GM21723 (cell line): ENCODE measurements at regions not wholly inside any gene's neighbourhood (a gene's known extent, or its start where the extent isn't known, plus 50 kb on each side); places are given as distances from the start of the nearest gene placed in this dataset.
A peak's percentile ranks its signal among the peaks of the same experiment; 100 is the strongest.
"Not testable (repeated sequence)": the region's sequence is repeated elsewhere in the genome, so short reads cannot be mapped to it uniquely, and the experiment has no call there.

ENCODE experiments used
- ATAC-seq: cut with Tn5 transposase; IDR thresholded peaks from one replicate; pipeline ENCODE4 v1.9.1; 2021; ENCODE audit warnings: mild to moderate bottlenecking, moderate library complexity; ENCODE audit not compliant: unreplicated experiment

DNA sequence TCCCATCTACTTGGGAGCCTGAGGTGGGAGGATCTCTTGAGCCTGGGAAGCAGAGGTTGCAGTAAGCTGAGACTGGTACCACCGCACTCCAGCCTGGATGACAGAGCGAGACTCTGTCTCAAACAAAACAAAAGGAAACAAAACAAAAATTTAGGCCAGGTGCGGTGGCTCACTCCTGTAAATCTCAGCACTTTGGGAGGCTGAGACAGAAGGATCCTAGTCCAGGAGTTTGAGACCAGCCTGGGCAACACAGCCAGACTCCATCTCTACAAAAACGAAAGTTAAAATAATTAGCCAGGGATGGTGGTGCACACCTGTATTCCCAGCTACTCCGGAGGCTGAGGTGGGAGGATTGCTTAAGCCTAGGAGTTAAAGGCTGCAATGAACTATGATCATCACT lies 183.2 kb upstream of the ZNF217 start:
- ATAC-seq = no peak

DNA sequence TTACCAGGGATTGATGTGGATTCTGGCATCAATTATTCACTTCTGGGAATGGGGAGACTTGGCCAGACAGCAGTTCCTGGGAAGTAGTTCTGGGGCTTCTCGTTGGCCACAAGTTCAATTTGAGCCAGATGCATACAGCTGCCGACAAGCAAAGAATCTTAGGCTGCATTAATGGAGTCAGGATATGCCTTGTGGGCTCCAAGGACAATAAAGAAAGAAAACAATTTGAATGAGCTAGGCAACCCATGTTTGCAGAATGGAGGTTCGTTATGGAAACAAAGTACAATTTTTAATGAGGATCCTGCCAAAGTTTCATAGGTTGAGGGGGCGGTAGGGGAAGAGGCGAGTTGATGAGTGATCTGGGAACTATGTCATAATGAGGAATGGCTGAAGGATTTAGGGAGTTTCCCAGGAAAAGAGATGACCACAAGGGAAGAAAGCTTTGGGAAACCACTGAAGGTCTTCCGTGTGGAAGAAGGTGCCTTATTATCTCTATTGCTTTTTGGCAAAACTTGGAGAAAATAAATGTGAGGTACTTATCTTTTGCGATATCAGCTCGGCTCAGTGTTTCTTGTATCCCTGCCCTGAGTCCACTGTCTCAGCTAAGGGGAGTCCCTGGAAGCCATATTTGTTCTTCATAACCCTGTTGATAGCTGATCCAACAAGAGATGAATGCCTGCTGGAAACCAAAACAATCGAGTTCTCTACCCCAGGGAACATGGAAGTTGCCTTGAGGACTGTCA lies 181.0 kb upstream of the ZNF217 start:
- no peak for ATAC-seq

DNA sequence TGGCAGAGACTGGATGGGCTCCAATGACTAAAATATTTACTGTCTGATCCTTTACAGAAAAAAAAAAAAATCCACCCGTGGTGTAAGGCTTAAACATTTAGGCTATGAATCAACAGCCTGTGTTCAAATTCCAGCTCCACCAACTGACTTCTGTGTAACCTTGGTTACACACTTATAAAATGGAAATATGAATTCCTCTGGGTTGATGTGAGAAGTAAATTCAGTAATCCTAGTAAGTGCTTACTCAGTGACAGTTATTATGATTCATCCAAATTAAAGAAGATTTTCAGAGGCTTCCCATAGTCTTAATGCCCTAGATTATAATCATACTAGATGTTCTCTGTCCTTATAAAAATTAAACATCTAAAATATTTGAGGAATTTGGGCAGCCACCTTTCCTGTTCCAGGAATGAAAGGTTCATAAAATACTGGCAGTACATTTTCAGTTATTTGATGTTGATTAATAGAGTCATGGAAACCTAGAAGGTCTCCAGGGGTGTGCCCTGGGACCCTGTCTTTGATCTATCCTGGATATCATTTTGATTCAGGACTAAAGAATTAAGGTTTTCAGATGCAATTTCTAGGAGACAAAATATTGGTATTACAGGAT lies 180.3 kb upstream of the ZNF217 start:
- ATAC-seq = no peak

DNA sequence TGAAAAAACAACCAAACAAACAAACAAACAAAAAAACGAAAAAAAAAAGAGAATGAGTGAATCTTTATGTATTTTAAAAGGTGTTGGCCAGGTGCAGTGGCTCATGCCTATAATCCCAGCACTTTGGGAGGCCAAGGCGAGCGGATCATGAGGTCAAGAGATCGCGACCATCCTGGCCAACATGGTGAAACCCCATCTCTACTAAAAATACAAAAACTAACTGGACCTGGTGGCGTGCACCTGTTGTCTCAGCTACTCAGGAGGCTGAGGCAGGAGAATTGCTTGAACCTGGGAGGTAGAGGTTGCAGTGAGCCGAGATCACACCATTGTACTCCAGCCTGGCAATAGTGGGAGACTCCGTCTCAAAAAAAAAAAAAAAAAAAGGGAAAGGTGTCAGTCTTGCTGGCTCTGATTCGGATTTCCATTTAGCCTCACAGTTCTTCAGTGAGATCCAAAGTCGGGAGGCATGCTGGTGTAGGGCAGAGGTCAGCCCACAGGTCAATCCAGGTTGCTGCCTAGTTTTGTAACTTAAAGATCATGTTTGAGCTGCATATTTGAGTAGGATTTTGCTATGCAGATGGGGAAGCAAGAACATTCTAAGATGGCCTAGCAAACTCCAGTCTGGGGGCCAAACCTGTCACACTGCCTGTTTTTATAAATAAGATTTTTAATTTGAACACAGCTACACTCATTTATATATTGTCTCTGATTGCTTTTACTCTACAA lies 179.6 kb upstream of the ZNF217 start:
- ATAC-seq = not testable (repeated sequence)

DNA sequence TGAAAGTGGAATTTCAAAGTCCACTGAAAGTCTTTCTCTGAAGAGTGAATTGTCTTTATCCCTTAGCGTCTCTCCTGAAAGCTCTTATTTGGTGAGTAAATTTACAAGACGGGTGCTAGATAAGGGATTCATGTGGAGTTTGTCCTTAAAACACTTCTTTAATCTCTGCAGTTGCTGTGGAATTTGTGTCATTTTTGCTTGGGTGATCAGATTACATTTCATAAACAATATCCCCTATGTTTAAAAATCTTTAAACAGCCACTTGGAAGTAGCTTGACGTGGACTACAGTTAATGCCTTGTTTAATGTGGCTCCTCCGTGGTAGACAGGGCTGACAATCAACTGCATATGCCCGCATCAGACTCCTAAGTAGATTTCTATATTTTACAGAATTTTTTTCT lies 175.4 kb upstream of the ZNF217 start:
- ATAC-seq = no peak

DNA sequence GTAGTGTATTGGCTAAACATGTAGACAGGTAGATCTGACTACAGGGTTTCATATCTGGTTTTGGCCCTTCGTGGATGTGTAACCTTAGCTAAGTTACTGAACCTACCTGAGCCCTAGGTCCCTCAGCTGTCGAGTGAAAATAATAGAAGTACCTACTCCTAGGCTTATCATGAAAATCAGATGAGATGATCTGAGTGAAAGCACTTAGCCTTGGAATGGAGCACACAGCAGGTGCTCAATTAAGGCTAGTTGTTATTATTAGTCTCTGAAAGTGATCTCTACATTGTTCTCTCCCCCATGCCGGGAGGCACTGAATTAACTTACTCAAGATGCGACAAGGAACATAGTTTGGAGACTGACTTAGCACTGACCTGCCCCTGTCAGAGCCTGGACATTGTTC lies 174.7 kb upstream of the ZNF217 start:
- no peak for ATAC-seq

DNA sequence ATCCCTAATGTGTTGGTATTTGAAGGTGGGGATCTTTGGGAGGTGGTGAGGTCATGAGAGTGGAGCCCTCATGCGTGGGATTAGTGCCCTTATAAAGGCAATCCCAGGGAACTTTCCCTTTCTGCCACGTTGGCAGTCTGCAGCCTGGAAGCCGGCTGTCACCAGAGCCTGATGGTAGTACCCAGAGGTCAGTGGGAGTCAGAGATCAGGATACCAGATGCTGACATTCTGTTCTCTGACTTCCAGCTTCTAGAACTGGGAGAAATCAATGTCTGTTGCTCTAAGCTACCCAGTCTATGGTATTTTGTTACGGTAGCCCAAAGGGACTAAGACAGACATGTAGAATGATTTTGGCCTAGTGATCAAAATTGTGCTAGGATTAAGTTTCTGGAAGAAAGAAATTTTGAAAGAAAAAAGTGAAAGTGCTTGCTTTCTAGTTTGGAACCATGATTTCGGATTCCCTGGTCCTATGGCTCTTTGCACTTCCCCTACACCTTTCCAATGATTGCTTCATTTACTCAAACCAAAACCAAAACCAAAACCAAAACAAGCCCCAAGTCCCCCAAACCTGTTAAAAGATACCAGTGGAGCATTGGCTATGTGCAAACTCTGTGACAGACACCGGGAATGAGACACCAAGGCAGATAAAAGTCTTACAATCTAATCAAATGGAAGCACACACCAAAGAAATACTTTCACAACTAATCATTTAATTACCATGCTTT lies 173.7 kb upstream of the ZNF217 start:
- no peak for ATAC-seq

DNA sequence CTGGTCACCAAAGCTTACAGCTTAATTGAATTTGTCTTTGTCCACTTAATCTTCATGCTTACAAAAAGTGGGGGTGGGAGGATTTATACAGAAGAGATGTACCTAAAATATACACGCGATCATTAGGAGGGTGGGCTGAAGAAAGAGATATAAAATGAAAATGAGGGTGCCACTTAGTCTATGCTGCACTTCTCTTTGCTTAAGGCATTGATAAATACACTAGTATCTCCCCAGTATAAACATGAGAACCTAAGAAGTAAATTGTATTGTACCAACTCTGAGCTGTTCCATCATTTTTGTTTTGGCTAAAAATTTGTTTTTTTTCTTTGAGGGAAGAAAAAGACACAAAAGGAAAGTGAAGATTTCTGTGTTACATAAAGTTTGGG lies 170.8 kb upstream of the ZNF217 start:
- no peak for ATAC-seq

DNA sequence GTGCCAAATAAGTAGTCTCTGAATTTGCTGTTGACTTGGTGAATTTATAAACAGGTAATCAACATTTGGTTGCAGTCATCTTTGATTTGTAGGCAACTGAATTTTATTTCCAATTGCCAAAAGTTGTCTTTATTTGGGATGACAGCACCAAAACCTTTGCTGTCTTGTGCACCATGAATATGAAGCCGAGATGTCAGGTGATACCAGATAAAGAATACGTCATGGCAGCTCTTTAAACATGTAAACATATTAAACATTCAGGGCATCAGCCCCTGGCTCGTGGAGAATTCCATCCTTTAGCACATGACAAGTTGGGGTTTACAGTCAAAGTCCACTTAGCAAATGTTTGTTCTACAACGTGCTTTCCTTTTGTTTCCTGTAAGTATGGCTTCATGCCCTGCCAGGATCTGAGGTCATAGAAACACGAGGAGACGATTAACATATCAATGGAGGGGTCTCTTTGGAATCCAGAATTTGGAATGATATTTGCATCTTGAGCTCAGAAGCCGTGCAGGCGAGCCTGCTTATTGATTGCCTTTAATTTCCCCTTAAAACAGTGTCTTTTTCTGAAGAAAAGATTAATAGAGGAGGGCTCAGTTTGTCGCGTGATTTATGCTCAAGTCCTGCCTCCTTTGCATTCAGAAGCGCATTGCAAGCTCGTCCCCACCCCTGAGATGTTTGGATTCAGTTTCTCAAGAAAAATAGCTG lies 170.2 kb upstream of the ZNF217 start:
- ATAC-seq = no peak

DNA sequence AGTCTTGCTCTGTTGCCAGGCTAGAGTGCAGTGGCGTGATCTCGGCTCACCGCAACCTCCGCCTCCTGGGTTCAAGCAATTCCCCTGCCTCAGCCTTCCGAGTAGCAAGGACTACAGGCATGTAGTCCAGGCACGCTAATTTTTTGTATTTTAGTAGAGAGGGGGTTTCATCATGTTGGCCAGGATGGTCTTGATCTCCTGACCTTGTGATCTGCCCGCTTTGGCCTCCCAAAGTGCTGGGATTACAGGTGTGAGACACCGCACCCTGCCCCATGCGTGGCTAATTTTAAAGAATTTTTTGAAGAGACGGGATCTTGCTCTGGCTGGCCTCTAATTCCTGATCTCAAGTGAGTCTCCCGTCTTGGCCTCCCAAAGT lies 168.8 kb upstream of the ZNF217 start:
- not testable (repeated sequence) for ATAC-seq

DNA sequence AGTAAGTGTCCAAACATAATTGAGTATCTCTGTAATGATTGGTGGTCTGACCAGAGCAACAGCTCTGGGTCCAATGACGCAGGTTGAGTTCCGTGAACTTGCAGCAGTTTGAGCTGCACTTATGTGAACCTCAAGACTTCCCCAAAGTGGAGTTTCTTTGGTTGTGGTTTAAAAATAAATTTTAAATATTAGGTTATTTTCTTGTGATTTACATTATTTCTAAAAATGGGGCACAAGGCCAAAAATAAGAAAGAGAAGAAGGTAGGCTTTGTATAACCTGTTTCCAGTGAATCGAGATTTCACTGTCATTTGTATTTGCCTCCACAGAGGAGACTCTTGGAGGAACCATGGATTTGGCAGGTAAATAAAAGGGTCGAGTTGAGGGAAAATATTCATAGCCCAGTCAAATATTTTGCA lies 166.4 kb upstream of the ZNF217 start:
- no peak for ATAC-seq

DNA sequence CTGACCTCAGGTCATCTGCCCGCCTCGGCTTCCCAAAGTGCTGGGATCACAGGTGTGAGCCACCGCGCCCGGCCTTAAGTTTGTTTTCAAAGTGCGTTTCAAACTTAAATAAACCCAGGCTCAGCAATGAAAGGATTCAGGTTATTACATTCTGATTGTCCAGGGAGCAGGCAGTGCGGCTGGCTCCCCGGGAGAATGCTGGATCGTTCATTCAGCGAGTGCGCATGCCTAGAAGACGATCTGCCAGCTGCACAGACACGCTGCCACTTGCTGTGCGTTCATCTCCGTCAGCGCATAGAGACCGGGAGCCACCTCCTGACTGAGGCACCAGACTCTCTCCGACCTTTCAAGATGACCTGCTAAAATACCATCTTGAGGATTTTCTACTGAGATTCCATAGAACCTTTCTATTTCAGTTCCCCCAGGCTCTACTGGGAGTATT lies 163.9 kb upstream of the ZNF217 start:
- no peak for ATAC-seq

DNA sequence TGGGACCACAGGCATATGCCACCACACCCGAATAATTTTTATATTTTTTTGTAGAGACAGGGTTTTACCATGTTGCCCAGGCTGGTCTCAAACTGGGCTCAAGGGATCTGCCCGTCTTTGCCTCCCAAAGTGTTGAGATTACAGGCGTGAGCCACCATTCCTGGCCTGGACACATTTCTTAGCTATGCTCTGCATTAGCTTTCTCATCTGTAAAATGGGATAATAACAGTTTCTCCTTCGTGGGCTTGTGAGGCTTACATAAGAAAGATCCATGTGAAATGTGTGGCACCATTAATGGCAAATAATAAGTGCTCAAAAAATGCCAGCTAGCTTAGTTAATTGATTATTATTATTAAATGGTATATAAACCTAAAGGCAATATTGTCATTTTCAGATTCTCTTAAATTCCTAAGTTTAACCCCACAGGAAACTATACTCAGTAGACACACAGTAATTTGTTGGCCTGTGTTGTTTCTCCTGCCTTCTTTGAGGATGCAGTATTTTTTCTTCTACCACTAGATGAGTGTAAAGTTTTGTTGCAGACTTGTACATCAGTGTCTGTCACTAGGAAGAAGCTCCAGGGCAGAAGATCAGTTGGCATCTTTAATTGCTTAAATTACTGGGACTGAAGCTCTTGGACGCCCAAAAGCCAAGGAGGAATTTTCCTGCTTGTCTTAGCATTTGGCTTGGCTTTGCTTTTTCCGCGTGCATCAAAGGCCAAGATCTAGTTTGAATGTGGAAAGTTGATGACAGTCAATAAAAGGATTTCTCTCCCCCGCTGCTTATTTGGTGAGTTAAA lies 162.3 kb upstream of the ZNF217 start:
- no peak for ATAC-seq

DNA sequence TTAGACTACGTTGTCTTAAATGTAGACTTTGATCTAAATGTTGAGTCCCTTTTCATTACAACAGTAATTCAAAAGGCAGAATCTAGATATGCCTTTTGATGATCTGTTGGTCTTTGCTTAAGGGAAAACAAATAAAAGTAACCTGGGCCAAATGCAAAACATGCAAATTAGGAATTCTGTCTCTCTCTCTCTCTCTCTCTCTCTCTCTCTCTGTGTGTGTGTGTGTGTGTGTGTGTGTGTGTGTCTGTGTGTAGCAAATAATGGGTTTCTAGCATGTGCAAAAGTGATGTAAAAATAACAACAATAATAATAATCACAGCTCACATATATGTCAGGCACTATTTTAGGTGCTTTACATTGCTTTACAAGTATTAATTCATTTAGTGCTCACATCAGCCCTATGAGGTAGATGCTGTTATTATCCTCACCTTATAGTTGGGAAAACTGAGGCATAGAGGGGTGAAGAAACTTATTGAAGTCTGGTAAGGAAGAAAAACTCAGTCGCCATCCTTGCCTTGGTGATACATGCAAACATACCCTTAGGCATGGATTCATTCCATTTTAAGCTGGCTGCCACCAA lies 160.3 kb upstream of the ZNF217 start:
- no peak for ATAC-seq

DNA sequence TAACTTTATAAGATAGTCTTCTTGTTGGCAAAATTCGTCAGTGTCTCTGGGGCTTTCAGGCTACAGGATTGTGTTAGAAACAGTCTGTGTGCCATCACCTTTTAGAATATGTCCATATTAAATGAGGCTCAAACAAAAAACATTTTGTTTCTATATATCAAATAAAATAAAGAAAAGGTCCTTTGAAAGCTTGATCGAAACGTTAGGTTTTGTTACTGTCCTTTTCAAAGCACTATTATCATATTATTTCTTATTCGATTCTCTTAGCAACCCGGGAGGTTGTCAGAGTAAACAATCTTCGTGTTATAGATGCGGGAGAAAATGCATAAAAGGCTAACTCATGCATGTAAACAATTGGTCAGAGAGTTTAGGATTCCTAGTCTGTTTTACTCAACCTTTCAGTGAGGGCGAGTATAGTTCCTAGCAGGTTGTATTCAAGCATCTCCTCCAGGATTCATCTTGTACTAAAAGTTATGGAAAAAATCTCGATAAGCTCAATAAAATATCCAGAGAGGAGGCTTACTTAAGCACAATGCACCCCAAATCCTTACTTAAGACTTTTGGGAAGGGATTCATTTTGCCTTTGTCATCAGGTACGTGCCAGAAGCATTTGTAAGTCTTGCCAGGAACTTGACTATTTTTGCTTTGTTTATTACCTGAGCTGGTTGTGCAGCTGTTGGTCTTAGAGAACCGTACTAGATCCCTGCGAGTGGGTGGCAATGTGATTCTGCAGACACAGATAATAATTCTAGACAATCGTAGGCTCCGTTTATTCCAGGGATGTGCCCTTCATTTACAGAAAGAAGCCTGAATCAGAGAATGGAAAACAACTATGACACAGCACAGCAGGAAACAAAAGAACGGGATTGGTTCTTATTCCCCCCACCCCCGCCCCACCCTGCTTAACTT lies 159.6 kb upstream of the ZNF217 start:
- ATAC-seq = no peak

DNA sequence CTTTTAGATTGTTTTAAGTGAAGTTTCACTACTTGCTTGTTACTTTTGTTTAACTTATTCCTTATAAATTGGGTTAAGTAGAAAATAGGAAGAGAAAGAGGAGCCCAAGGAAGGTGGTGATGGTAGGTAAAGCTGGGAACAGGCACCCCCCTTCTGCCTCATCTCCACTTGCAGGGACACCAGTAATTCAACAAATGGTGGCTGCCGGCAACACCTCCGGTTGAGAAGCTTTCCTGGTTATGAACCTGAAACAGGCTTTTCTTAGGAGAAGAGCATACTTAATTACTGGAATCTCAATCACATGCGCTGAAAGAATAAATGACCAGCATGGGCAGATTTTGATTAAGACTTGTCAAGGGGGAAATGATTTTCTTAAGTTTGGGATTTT lies 158.9 kb upstream of the ZNF217 start:
- ATAC-seq = no peak

DNA sequence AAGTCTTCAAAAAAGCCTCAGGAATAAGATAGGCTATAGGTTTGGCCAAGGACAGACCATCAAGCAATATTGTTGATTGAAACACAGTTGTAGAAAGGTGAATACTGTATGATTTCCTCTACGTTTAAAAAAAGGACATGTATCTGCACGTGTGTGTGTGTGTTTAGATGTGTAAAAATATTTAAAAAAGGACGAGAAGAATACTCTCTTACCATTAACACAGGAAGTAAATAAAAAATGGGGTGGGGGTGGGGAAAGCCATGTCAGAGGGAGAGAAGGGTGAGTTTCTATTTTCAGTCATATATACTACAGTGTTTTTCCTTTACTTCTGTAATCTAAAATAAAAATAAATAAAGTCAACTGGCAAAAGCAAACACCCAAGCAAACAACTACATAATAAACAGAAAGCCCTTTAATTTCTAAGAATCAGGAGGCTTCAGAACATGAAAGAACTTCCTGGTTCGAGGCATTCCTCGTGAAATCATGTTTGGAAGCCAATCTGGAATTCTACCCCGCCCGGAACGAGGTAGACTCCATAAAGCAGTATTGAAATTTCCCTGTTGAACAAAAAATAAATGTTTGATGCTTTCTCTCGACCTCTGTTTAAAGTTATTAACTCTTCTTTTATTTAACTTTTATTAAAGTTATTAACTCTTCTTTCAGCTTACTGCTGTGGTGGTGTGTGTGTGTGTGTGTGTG lies 158.1 kb upstream of the ZNF217 start:
- peak; percentile 26 for ATAC-seq
